H54 (cell line): ENCODE measurements at regions not wholly inside any gene's neighbourhood (a gene's known extent, or its start where the extent isn't known, plus 50 kb on each side); places are given as distances from the start of the nearest gene placed in this dataset.
"Not testable (repeated sequence)": the region's sequence is repeated elsewhere in the genome, so short reads cannot be mapped to it uniquely, and the experiment has no call there.

Experiments used
- DNase-seq: peaks from one replicate; pipeline ENCODE4 v3.0.0; 2011; ENCODE audit warnings: low spot score, mixed read lengths; ENCODE audit not compliant: insufficient read length
- FAIRE-seq: peaks from 3 replicates; lab custom pipeline; 2011; peaks lifted over from hg19 to GRCh38; lab: Jason Lieb, UNC
- POLR2A ChIP-seq: IDR thresholded peaks from 2 replicates; pipeline ENCODE4 v1.6.1; 2011; ENCODE audit warnings: low read depth, mild to moderate bottlenecking, low read length

DNA sequence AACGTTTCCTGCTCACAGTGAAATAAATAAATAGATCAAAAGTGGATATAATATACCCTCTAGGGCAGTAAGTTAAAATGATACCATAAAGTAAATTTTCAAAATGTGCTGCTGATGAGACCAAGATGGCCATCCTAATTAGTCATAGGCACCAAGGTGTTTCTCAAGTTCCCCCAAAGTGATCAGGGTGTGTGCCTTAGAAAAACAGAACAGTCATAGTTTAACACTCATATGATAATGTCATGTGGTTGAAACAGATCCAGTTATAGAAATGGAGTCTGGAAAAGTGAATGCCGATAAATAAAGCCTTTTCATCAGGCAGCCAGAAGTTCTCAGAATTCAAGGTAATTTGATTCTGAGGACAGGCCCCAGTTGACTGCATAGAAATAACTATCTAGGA, 161.5 kb upstream of the CDKN2B start:
- TF ChIP-seq POLR2A = no peak
- no peak for FAIRE-seq
- DNase-seq = no peak

DNA sequence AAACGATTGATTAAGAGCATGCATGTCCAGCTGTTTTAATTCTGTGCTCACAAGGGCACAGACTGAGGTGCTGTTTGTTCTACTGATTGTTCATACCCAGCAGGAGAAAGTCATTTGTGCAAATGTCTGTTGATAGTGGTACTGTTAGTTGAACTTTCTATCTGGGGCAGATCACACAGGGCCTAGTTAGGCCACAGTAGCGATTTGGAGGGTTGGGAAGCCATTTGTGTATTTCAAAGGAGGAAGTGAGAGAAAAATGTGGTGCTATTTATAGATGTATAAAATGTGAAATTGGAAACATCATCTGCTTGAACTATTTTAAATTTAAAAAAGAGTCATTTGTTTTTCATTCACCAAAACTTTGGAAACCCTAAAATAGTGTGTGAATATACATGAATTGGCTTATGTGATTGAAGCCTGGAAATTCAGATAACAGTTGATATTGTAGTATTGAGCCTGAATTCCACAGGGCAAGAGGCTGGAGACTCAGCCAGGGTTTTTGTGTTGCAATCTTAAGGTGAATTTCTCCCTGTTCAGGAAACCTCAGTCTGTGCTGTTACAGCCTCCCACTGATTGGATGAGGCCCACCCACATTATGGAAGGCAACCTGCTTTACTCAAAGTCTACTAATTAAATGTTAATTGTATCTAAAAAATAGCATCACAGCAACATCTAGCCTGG, 162.0 kb upstream of the CDKN2B start:
- no peak for TF ChIP-seq POLR2A
- FAIRE-seq = no peak
- DNase-seq = no peak

DNA sequence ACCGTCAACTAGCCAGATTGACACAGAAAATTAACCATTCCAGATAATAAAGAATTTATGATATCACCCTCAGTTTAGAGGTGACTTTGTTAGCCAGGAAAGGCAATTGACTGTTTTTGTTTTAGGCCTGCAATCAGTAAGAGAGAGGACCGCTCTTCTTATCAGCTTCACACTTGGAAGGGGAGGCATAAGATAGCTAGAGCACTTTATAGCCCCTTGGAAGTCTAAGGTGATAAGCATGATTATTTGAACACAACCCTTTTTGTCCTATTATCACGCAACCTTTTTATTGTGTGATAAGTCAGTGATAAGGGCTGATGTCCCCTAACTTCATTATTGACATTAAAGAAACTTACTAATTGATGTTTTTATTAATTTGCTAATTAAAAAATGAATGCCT, 162.6 kb upstream of the CDKN2B start:
- FAIRE-seq (no peak), DNase-seq (no peak)
- TF ChIP-seq POLR2A = no peak

GRCh38 chr9:22173908-22174307, 164.8 kb upstream of the CDKN2B start:
- FAIRE-seq (no peak), DNase-seq (no peak)
- TF ChIP-seq POLR2A = no peak

DNA sequence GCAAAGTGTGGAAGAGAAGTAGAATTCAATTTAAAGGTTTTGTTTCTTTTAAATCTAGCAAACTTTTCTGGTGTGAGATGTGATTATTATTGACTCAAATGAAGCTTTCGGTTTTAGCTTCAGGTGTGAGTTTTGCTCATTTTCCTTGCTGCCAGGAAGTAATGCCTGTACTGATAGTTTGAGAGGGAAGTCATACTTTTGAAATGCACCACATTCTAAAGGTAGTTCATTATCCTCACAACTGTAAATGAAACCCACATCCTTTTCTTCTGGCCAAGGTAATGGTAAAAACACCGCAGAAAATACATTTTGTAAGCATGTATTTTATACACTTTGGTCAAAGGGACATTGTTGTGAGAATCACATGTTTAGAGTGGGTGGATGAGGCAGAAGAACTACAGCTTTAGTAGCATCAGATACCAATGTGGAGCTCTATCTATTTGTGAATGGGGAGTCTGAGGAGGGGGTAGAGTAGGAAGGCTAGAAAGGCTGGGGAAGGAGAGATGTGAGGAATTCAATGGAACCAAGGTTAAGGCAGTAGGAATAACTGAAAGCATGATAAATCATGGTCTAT, 167.0 kb upstream of the CDKN2B start:
- no peak for TF ChIP-seq POLR2A
- DNase-seq (no peak), FAIRE-seq (no peak)

GRCh38 chr9:22181021-22181420, 171.9 kb upstream of the CDKN2B start:
- not testable (repeated sequence) for FAIRE-seq, DNase-seq

GRCh38 chr9:22189471-22189870, 180.4 kb upstream of the CDKN2B start:
- FAIRE-seq (no peak), DNase-seq (no peak)
- TF ChIP-seq POLR2A = no peak

GRCh38 chr9:22197000-22197399, 187.9 kb upstream of the CDKN2B start:
- FAIRE-seq = not testable (repeated sequence)

DNA sequence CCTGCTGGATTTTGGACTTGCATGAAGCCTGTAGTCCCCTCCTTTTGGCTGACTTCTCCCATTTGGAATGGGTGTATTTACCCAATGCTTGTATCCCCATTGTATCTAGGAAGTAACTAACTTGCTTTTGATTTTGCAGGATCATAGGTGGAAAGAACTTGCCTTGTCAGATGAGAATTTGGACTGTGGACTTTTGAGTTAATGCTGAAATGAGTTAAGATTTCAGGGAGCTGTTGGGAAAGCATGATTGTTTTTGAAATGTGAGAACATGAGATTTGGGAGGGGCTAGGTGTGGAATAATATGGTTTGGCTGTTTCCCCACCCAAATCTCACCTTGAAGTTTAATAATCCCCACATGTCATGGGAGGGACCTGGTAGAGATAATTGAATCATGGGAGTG, 189.6 kb upstream of the CDKN2B start:
- no peak for DNase-seq
- no peak for TF ChIP-seq POLR2A
- no peak for FAIRE-seq

More at GRCh38 chr9:22197000-22197399, 187.9 kb upstream of the CDKN2B start:
- DNase-seq = not testable (repeated sequence)

DNA sequence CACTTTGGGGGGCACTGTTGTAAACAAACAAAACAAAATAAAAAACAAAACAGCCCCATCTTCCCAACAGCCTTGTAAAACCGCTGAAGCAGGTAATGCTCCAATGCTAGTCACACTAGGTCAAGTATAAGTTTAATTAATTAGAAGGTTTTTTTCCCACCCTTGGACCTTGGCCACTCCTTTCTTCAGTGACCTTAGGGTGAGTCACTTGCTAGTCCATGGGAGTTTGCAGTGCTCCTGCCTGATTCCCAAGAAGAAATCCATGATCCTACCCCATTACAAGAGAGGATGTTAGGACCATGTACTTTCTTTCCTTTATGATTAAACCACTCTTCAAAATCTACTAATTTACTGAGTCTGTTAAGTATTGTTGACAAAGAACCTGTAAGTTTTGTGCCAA, 192.2 kb upstream of the CDKN2B start:
- DNase-seq = no peak
- TF ChIP-seq POLR2A = no peak

DNA sequence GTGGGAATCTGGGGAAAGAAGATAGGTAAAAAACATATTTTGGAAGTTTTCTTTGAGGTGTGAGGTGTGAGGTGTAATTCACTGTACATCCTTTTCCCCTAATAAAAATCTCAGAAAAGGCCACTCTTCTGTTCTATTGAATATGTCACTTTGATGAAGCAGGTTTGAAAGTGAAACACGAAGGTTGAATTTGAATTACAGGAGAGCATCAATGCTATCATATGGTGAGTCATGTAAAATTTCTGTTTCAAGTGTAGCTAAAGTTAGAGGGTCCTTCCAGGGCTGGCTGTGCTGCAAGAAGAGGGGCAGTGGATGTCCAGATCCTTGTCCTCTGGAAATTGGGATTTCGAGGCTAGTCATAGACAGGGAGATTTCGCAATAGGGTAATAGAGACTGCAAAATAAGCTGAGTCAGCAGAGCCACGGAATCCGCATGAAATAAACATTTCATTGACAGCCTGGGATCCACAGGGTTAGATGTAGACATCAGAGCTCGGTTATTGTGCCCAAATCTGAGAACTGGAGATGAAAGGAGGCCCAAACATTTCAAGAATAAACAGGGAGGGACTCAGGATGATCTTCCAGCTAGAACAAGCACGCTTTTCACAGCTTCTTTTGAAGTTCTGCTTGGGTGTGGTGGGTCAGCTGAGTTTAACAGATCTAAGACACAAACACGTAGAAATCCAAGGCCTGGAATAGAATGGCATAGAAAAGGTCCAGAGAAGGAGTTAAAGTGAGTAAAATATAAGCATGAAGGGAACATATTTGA, 194.4 kb upstream of the CDKN2B start:
- no peak for TF ChIP-seq POLR2A
- DNase-seq (no peak), FAIRE-seq (no peak)

More for the DNA sequence above, 192.2 kb upstream of the CDKN2B start:
- FAIRE-seq = no peak

DNA sequence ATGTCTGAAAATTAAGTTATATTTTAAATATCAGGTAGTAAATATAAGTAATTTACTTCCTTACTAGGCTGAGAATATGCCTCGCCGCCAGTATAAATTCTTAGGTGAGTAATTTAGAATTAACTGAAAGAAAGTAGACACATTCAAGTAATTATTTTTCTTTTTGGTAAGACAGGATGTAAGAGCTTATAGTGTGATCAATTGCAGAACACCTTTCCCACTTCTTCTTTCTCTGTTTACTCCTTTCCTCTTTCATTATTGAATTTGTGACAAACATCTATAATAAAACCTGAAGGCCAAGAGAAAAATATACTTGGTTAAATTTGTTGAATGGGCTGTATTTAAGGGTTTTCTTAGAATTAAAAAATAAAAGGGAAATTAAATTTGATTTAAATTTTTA, 195.1 kb upstream of the CDKN2B start:
- no peak for DNase-seq
- no peak for FAIRE-seq
- no peak for TF ChIP-seq POLR2A

DNA sequence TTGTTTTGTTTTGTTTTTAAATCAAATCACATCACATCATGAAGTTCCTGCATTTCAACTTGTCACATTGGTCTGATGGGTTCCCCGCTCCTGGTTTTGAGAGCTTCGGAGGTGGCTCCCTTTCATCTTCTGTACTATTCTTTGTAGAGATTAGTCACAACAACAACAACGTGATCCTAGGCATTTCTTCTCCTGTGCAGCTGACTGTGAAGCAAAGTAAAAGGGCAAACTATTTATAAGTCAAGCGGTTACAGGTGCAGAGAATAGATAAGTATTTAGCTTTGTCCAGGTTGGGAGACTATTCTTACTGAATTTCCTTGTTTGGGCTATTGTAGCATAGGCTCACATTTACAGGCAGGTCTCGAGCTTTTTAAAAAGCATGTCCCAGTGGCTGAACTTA, 197.7 kb upstream of the CDKN2B start:
- no peak for TF ChIP-seq POLR2A
- DNase-seq (no peak), FAIRE-seq (no peak)

DNA sequence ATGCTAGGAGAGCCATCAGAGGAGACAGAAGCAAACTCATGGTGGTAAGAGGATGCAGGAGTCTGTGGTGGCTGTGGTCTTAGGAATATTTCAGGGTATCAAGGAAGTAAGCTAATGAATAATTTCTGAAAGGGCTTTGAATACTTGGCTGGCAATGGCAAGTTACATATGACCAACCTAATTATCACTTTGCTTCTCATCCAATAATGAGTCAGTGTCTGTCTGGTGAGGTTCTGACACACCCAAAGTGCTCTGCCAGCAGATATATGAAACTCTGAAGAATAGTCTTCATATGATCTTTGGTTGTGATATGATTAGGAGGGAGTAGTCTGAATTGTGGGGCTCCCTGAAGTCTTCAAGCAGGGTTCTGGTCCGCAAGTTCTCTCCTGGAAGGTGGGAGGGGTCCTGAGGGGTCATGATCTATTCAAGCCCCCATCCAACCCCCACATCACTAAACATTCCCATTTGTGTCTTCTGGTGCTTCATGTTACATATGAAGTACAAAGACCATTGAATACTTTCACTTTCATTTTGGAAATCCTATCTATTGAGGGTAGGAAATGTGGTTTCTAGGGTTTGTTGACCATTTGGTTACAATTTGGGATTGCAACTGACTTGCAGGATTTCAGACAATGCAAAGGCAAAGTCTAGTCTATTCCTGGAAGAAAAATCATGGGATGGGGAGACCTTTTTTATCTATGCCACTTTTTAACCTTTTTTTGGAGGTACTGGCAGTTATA, 199.9 kb upstream of the CDKN2B start:
- FAIRE-seq = no peak
- TF ChIP-seq POLR2A = no peak
- DNase-seq = no peak
